Hematopoietic multipotent progenitor cell treated with erythropoietin and hydrocortisone succinate and interleukin-3 and kit ligand, for 17 days (in vitro differentiated cells): ENCODE measurements at regions not wholly inside any gene's neighbourhood (a gene's known extent, or its start where the extent isn't known, plus 50 kb on each side); places are given as distances from the start of the nearest gene placed in this dataset.
"Not testable (repeated sequence)": the region's sequence is repeated elsewhere in the genome, so short reads cannot be mapped to it uniquely, and the experiment has no call there.

Experiments used
- DNase-seq: peaks from one replicate; pipeline ENCODE4 v3.0.0-alpha.2; 2015; ENCODE audit warnings: low spot score

DNA sequence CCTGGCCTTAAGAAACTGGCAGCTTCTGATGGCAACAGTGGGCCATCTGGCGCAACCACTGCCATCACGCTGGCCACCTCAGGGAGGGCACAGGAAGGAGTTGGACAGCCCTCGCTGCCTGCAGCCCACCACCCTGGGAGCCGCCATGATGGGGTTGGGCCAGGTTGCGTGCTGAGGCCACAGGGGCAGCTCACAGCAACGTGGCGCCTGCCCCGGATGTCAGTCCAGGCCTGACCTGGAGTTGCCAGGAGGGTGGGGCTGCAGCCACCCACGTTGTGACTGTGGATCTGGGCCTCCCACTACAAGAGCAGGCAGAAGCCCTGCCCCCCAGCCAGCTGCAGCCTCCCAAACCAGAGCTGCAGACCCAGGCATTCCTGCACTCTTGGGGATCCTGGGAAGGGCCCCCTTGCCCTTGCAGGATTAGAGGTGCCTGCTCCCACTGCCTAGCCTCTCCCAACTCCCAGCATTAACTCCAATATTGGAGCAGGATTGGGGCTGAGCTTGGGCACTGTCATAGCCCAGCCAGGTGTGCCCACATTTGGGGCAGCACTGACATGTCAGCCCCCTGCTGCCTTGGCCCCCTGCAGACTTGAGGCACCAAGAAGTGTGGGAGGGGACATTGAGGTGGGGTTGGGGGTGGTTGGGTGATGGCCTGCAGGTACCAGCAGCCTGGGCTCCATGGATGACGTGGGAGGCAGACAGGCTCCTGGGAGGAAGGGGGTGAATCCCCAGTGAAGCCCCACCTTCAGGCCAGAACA, 468.9 kb upstream of the CCDC54 start:
- DNase-seq: no peak

DNA sequence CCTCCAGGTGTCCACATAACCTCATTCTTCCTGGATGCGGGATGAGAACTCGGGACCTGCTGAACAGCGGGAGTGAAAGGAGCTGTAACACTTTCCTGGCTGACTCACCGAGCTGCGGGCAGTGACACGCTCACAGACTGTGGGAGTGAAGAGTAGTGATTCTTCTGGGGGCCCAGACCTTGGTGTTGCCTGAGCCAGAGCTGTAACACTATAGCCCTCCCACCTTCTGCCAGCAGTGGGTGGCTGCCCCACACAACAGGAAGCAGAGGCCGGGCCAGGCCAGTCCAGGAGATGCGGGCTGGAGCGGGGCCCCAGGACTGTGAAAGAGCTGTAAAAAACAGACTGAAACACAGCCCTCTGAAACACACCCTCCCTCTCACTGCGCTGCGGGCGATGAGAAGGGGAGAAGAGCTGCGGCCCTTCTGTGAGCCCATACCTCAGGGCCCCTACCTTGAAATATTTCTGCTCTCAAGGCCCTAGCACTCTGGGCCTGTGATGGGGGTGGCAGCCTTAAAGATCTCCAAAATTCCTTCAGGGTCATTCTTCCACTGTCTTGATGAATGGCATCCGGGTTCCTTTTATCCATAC, 464.0 kb upstream of the CCDC54 start:
- no peak for DNase-seq

DNA sequence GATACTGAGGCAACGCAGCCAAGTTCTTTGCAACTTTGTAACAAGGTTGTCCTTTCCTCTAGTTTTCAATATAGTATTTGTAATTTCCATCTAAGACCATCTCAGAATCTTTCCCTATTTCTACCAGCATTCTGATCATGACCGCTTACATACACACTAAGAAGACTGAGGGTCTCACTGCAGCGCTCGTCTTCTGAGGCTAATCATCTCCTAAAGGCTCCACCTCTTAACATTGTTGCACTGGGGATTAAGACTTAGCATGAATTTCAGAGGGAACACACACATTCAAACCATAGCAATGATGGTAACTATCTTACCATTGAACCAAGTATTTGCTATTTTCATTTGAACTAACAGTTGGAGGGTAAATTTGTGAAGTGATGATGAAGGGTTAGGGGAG, 463.3 kb upstream of the CCDC54 start:
- no peak for DNase-seq

DNA sequence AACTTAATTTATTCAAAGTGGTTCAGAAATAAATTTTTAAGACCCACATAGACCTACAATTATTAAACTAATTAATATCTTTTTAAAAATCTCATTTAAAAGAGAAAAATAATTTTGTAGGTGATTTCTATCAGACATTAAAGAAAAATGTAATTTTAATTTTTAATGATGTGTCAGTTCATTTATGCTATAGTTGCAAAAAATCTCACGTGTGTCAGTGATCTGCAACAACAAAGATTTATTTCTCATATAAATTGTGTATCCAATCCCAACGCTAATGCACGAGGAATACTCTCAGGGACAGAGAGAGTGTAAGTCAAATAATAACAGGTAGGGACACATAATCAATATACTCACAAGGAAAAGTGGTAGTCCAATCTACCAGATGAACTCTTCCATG, 456.6 kb upstream of the CCDC54 start:
- DNase-seq: no peak

DNA sequence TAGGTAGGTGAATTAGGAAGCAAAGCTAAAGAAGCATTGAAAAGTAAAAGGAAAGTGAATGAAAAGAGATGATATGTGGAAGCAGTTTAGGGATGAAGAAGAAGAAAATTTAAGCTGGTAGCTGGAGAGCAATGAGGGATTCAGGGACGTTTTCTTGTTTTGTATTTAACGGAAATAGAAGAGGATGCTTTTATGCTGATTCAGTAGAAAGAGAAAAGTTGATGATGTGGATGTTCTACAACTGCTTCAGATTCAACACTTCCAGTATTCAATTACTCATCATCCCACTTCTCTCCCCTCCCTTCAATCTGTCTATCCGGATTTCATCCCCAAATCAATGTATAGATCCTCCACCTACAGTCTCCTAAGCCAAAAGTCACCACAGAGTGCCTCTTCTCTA, 448.2 kb upstream of the CCDC54 start:
- no peak for DNase-seq

DNA sequence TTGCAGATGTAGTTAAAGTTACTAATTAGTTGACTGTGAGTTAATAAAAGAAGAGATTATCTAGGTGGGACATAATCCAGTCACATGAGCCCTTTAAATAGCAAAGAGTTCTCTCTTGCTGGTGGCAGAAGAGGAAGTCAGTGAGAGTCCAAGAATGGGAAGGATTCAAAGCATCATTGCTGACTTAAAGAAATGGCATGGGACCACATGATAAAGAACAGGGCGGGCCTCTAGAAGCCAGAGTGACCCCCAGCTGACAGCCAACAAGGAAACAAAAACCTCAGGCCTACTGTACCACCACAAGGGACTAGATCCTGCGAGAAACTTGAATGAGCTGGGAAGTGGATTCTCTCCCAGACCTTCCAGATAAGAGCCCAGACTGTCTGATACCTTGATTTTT, 447.2 kb upstream of the CCDC54 start:
- no peak for DNase-seq

DNA sequence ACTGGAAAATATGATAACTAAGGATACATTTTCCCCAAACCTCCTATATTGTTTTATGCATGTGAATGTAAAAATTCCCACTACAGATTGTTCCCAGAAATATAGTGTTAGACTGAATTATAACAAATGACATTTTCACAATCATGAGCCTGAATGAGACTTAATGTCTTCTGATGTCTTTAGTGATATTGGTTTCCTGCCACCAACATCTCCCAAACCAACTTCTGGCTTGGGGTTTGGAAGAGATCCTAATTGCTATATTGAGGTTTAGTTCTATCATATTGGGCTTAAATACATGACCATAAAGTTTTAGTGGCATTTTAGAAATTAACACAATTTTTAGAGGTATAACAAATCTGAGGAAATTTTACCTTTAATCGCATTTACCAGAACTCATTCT, 445.3 kb upstream of the CCDC54 start:
- DNase-seq: no peak

DNA sequence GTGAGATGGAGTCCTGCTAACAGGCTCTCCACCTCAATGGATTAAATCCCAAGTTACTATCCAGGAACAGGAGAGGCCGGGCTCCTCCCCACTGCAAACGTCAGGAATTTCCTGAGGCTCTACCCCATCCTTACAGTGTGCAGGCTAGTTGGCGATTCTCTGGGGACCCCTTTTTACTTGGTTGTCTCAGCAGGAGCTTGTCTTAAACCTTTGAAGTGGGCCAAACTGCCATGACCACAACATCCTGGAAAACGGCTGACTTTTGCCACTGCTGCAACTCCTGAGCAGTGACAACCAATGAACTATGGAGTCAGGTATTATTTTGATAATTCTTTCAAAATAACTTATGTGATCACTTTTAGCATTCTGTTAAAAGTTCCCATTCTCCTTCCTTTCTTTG, 440.9 kb upstream of the CCDC54 start:
- DNase-seq: no peak

DNA sequence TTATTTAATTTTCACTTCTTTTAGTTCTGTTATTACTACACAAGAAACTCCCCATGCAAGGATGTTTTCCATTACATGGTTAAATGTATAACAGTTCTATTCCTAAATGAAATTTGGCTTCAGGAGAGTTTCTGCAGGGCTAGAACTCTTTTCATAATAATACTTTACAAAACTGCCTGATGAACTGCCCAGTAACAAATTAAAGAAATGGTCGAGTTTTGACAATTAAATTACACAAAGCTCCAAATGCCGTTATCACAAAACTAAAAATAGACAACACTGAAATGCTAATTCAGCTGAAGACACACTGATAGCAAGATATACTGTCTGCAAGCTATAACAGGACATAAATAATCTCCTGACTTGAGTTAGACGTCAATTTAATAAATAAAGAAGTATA, 435.2 kb upstream of the CCDC54 start:
- no peak for DNase-seq

DNA sequence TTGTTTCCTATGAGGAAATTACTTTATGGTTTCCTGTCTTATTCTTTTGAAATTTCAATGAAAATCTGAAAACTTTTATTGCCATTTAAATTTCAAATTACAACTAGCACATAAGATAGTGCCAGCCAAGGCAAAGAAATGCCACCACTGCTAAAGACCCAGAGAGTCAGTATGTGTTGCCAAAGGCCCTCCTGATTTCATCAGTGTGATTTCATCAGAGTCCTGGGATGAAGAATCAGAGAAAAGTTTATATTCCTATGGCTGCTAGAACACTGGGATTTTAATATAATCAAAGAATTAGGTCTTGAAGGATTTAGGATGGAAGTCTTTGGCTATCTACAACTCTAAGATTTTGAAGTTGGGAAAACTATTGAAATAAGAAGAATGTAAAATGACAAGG, 434.2 kb upstream of the CCDC54 start:
- DNase-seq: no peak

DNA sequence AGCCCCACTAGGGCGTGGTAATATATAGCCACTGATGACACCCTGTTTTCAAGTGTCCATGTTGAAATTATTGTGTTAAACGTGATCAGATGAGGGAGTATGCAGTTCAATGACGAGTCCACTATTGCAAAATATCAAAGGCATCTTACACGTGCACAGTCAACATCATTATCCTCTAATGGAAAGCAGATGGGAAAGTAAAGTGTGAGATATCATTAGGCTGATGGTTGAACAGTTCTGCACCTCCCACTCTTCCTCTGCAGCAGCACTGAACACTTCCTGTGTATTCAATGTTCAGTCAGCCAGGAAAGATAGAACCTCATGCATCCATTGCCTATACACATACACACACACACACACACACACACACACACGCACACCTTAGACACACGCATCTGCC, 431.8 kb upstream of the CCDC54 start:
- no peak for DNase-seq

DNA sequence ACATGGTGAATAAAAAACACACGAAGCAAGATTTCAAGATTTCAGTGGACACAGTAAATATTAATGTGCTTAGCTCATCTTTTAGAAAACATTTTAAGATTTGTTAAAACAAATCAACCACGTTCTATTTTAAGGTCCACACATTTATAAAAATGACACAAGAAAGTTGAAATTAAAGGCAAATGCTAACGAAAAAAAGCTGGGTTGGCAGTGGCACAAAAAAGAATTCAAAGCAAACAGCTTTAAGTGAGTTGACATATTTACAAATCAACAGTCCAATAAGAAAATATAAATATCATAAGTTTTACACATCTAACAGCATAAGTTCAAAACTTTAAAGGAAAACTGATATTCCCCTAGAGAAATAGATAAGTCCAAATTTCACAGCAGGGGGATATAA, 430.4 kb upstream of the CCDC54 start:
- DNase-seq: no peak

DNA sequence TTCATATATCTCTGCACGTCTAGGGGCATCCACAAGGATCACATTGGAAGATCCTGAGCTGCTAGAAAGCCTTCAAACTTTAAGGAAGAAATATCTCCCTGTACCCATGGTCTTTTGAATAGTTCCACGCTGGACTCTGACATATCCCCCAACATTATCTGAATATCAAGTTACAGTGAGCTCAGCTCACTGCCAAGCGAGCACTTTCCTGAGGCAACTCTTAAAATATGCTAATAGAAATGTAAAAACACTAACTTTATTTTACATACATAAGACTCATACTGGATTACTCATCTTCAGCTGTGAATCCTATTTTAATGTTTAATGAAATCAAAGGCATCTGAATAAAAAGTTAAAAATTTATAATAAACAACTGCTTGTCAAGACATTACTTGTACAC, 420.2 kb upstream of the CCDC54 start:
- no peak for DNase-seq

DNA sequence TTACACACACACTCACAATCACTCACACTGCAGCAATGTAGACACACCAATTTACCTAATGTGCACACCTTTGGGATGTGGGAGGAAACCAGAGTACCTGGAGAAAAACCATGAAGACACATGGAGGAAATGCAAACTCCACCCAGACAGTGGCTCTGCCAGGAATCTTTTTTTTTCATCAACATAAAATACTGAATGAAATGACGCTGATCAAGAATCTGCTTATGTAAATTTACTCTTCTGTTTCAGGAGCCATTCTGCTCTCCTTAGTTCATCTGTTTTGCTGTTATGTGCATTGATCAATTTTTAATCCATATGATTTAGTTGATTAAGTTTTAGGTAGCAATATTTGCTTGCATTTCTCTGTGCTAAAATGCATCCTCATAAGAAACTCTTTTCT, 414.2 kb upstream of the CCDC54 start:
- DNase-seq: no peak

DNA sequence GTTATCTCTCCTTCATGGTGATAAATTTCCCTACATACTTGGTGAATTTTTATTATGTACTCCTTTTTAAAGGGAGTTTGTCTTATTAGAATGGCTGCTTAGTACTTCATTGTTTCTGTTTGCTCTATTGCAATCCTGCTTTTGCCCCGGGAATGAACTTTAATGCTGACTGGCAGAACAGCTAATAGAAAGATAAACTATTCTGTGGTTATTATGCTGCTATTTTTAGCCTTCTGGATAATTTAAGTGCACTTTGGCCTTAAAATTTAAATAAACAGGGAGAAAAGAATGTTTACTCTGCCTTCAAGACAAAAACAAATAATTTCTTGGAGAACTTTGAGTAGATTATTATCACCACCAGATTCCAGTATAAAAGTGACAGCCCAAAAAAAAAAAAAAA, 413.8 kb upstream of the CCDC54 start:
- no peak for DNase-seq

DNA sequence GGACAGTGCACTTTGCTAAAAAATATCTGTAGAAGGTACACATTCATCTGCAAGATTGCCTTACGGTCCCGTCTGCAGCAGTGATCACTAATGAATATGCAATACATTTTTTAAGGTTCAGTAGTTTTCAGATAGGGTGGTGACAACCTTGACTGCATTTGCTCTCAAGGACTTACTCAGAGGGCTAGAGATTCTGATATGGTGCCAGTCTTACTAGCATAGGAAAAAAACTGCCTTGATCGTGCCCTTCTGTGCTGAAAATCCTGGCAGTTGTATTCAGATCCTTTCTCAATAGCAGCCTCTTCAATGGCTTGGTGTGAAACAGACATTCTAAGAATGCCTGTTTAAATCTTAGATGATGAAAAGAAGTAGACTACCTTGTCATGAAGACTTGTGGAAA, 411.9 kb upstream of the CCDC54 start:
- no peak for DNase-seq

DNA sequence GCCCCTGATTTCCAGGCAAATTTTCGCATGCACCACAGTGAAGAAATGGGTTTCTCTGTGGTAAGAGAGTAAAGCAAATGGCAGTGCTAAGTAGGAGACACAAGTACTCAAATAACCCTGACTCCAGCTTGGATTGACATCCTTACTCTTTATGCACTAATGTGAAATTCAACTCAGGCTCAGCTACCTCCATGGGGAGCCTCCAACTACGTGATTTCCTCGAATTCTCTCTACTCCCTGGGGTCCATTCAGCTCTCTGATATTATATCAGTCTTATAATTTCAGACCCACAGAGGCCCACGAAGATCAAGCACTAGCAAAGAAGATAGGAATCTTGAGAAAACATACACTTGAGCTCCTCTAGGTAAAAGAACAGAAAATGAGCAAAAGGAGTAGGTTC, 407.6 kb upstream of the CCDC54 start:
- DNase-seq: no peak

DNA sequence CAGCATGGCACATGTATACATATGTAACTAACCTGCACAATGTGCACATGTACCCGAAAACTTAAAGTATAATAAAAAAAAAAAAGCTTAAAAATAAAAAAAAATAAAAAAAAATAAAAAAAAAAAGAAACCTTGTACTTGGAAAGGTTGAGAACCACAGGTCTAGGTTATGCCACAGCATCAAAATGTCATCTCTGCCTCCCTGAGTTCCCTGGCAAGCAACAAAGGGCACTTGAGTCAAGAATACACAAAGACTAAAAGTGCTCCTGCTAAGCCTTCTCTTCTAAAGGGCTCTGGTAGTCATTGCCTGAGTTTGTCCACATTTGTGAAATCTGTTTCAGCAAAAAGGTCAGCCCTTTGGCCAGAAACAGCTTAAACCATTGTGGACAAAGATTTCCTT, 395.8 kb upstream of the CCDC54 start:
- DNase-seq: no peak

DNA sequence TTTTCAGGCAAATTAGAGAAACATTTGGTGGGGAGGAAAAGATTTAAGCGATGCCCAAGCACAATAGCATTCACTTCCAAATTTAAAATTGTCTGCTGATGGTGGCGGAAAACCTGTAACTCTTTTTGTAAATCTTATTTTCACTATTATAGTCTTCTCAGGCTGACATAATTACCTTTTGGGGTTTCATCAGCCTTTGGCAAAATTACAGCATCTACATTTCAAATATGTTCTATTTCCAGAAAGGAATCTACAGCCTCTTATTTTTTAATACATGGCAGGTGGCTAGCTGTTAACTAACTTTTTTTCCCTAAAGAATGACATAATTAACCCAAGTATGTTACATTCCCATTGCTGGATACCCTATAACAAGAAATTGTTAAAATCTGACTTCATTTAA, 391.5 kb upstream of the CCDC54 start:
- DNase-seq: no peak

DNA sequence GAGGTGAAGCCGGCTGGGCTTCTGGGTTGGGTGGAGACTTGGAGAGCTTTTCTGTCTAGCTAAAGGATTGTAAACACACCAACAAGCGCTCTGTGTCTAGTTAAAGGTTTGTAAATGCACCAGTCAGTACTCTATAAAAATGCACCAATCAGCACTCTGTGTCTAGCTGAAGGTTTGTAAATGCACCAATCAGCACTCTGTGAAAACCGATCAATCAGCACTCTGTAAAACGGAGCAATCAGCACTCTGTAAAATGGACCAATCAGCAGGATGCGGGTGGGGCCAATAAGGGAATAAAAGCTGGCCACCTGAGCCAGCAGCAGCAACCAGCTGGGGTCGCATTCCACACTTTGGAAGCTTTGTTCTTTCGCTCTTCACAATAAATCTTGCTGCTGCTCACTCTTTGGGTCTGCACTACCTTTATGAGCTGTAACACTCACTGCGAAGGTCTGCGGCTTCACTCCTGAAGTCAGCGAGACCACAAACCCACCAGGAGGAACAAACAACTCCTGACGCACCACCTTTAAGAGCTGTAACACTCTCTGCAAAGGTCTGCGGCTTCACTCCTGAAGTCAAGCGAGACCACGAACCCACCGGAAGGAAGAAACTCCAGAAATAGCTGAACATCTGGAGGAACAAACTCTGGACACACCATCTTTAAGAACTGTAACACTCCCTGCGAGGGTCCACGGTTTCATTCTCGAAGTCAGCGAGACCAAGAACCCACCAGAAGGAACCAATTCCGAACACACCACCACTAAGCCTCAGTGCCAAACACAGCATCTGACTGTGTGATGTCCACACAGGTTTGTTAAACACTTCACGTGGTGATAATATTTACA, 378.2 kb upstream of the CCDC54 start:
- not testable (repeated sequence) for DNase-seq

DNA sequence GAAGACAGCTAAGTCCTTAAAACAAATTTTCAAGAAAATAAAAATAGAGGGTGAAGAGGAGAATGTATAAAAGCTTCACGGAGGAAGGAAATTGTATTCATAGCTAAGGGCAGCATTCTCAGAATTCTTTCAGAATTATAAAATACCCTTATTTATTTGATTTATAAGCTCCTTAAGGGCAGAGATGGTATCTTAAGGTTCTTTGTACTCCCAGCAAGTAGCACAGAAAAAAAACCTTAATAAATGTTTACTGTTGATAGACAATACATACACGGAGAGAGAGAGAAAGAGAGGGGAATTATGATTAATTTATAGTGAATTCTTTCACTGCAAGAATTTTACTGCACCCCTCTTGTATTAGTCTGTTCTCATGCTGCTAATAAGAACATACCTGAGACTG, 375.6 kb upstream of the CCDC54 start:
- DNase-seq: no peak

DNA sequence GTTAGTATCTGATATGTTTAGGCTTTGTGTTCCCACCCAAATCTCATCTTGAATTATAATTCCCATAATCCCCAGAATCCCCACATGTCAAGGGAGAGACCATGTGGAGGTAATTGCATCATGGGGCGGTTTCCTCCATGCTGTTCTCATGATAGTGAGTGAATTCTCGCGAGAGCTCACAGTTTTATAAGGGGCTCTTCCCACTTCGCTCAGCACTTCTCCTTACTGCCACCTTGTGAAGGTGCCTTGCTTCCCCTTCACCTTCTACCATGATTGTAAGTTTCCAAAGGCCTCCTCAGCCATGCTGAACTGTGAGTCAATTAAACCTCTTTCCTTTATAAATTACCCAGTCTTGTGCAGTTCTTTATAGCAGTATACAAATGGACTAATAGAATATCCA, 371.9 kb upstream of the CCDC54 start:
- DNase-seq: not testable (repeated sequence)

DNA sequence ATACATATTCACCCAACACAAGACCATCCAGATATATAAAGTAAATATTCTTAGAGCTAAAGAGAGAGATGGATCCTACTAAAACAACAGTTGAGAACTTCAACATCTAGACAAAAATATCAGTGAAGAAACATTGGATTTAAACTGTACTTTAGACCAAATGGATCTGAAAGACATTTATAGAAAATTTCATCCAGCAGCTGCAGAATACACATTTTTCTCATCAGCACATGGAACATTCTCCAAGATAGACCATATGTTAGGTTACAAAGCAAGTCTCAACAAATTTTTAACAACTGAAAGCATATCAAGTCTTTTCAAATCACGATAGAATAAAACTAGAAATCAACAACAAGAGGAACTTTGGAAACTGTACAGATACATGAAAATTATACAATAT, 369.0 kb upstream of the CCDC54 start:
- DNase-seq: no peak
